ENCODE measurements at regions not wholly inside any gene's neighbourhood (a gene's known extent, or its start where the extent isn't known, plus 50 kb on each side); places are given as distances from the start of the nearest gene placed in this dataset.

DNA sequence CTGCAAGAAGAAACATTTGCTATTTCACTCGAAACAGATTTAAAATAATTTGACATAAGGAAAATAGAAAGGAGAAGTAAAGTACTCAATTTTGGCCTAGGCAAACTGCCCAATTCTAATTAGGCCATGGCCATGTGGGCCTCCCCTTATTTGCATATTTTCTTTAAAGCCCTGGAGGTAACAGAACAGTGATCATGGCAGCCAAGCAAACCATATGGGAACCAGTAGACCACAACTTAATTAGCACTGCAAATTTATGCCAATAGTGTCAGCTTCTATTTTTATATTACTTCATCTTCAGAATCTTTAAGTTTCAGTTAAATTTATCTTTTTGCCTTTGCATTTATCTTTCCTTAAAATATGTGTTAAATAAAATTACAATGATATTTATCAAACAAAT, 63.3 kb upstream of the THSD7A start:
- TF ChIP-seq, protein P1, sequence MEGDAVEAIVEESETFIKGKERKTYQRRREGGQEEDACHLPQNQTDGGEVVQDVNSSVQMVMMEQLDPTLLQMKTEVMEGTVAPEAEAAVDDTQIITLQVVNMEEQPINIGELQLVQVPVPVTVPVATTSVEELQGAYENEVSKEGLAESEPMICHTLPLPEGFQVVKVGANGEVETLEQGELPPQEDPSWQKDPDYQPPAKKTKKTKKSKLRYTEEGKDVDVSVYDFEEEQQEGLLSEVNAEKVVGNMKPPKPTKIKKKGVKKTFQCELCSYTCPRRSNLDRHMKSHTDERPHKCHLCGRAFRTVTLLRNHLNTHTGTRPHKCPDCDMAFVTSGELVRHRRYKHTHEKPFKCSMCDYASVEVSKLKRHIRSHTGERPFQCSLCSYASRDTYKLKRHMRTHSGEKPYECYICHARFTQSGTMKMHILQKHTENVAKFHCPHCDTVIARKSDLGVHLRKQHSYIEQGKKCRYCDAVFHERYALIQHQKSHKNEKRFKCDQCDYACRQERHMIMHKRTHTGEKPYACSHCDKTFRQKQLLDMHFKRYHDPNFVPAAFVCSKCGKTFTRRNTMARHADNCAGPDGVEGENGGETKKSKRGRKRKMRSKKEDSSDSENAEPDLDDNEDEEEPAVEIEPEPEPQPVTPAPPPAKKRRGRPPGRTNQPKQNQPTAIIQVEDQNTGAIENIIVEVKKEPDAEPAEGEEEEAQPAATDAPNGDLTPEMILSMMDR (IDR thresholded peaks at IDR 0.05; ENCODE audit: insufficient read depth, low read length), result no peak
- no peak overlapping the region for H3K4me3 ChIP-seq (ENCODE audit: low read depth, low read length)
- DNase-seq (ENCODE audit: low read depth), result no peak

DNA sequence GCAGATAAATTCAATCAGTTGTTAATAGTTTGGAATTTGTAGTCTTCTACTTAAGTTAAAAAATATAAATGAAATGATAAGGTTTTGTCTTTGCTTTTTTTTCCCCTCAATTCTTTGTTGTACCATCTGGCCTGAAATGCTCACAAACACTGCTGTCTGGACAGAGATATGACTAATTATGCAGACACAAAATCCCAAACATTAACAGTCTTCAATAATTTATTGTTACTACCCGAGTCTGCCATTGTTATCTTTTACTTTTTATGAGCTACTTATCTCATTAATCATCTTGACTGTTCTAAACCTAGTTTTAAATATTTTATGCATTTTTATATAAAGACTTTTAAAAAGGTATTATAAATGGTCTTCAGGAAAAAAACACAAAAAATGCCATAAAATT, 64.7 kb upstream of the THSD7A start:
- TF ChIP-seq, protein P1 (IDR thresholded peaks at IDR 0.05; ENCODE audit: insufficient read depth, low read length), result no peak
- no peak overlapping the region for H3K4me3 ChIP-seq (ENCODE audit: low read depth, low read length)
- no peak for DNase-seq (ENCODE audit: low read depth)

DNA sequence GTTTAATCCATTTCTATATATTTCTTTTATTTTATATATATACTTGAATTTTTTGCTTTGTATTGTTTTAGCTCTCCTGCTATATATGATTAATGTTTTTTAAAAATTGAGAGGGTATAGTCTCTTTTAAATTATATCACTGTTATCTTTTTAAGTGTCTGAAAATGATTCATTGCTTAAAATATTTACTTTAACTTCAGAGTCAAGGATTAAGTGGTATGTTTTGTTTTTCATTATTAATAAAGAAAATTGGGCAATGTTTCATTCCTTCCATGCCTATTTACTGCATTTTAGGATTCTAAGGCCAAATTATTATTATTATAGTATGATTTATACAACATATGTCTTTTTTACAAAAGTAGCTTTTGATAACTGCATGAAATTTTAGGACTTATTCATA, 67.2 kb upstream of the THSD7A start:
- TF ChIP-seq, protein P1 (IDR thresholded peaks at IDR 0.05; ENCODE audit: insufficient read depth, low read length), result no peak
- no peak for DNase-seq (ENCODE audit: low read depth)
- no peak overlapping the region for H3K4me3 ChIP-seq (ENCODE audit: low read depth, low read length)

DNA sequence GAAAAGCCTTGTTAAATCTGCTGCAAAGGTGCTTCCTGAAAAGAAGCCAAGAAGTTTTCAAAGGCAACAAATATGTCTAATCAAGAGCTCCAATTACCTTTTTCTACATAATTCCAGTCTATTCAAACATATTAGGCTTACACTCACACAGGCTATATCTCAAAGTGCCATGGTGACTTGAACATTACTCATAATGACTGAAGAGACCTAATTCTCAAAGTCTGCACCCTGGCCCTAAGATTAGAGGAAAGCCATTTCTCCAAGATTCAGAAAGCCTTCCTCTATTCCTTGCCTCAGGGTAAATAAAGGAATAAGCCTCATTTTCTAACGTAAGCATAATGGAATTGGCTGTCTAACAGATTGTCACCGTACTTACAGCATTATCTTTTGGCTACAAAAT, 78.3 kb upstream of the THSD7A start:
- no peak for DNase-seq (ENCODE audit: low read depth)
- TF ChIP-seq, protein P1 (IDR thresholded peaks at IDR 0.05; ENCODE audit: insufficient read depth, low read length), result no peak
- H3K4me3 ChIP-seq (ENCODE audit: low read depth, low read length), result no peak overlapping the region

DNA sequence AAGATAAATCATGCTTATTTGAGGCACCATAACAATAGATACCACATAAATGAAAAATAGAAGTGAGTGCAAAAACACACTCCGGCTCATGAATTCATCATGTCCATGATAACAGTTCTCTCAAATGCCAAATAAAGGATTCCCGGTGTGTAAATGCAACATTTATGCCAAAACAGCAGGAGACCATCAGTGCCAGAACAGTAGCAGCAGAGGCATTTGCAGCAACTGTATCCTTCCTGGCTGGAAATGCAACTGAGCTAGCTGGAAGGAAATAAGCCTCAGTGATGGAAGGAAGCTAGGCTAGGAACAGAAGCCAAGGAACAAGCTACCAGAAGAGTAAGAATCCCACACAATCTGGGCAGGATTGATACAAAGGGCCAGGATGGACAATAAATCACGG, 79.9 kb upstream of the THSD7A start:
- TF ChIP-seq, protein P1 (IDR thresholded peaks at IDR 0.05; ENCODE audit: insufficient read depth, low read length), result no peak
- H3K4me3 ChIP-seq (ENCODE audit: low read depth, low read length), result no peak overlapping the region
- DNase-seq (ENCODE audit: low read depth), result no peak

DNA sequence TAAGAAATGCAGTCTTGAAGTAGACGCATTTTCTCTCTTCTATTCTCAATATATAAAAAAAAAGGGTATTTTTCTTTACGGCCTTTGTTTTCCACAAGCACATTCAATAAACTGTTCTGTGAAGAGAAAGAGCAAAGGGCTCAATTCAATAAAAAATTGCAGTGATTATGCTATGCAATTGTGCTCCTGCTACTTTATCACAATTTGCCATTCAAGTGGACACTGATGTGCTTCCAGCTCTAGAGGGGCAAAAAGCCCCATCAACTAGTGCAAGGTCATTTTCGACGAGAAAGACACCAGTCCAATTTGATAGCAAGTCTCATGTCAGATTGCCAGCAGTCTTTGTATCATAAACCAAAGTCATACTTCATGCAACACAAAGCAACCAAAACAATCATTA, 82.6 kb upstream of the THSD7A start:
- H3K4me3 ChIP-seq (ENCODE audit: low read depth, low read length), result no peak overlapping the region
- no peak for DNase-seq (ENCODE audit: low read depth)
- TF ChIP-seq, protein P1 (IDR thresholded peaks at IDR 0.05; ENCODE audit: insufficient read depth, low read length), result no peak

DNA sequence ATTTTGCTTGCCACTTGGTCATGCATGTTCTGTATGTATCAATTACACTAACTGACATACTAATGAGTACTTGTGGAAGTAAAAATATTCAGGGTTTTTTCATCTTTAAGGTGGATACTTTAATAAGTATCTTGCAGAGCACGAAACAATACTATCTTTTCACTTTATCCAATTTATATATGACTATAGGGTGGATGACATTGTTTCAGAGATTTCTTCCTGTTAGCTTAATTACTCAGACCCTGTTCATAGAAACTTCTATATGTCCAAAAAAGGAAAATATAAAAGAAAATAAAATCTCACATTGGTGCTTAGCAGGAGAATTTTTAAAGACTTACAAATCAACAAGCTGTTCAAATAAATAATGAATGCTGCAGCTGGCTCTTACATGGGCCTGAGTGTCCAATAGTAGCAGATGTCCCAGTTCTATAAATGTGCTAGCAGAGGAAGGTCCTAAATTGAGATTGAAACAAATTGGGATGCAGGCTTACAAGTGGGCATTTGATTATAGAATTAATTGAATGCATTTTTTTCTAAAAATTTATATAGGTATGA, 91.5 kb upstream of the THSD7A start:
- no peak for DNase-seq (ENCODE audit: low read depth)
- no peak overlapping the region for H3K4me3 ChIP-seq (ENCODE audit: low read depth, low read length)
- TF ChIP-seq, protein P1 (IDR thresholded peaks at IDR 0.05; ENCODE audit: insufficient read depth, low read length), result no peak
